Testis (tissue), 2 donors: ENCODE measurements at regions not wholly inside any gene's neighbourhood (a gene's known extent, or its start where the extent isn't known, plus 50 kb on each side); places are given as distances from the start of the nearest gene placed in this dataset.

Experiments used
- POLR2A ChIP-seq: fragments of 450-650 bp; IDR thresholded peaks from one replicate; pipeline ENCODE4 v1.6.1; 2017; ENCODE audit warnings: antibody characterized with exemption, mild to moderate bottlenecking, moderate library complexity
- TF ChIP-seq, protein P1 (sequence below), 3 experiments: fragments of 450-650 bp in 2 of 3; fragments of 200-600 bp in 1 of 3; sonication (generic) in 1 of 3; IDR thresholded peaks; one replicate each; pipeline ENCODE4 v1.5.1; 2016 to 2019; ENCODE audit warnings: antibody characterized with exemption in 3 of 3, mild to moderate bottlenecking in 2 of 3, moderate library complexity in 1 of 3

DNA sequence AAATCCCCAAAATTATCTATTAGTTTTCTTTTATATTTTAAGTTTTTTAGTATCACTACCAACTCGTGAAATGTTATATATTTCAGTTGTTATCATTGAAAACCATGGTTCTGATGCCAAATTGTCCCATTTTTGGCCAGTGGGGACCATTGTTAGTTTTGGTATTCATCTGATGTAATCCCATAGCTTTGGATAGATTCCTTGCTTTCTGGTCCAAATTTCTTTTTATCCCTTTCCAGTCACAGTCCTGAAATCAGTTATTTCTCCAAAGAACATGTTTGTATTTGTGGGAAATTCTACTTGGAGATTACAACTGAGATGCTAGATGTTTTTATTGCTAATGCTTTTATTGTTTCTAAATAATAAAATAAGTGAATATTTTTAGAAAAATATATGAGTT is 976.8 kb upstream of the CRIM1 start:
- TF ChIP-seq, protein P1, sequence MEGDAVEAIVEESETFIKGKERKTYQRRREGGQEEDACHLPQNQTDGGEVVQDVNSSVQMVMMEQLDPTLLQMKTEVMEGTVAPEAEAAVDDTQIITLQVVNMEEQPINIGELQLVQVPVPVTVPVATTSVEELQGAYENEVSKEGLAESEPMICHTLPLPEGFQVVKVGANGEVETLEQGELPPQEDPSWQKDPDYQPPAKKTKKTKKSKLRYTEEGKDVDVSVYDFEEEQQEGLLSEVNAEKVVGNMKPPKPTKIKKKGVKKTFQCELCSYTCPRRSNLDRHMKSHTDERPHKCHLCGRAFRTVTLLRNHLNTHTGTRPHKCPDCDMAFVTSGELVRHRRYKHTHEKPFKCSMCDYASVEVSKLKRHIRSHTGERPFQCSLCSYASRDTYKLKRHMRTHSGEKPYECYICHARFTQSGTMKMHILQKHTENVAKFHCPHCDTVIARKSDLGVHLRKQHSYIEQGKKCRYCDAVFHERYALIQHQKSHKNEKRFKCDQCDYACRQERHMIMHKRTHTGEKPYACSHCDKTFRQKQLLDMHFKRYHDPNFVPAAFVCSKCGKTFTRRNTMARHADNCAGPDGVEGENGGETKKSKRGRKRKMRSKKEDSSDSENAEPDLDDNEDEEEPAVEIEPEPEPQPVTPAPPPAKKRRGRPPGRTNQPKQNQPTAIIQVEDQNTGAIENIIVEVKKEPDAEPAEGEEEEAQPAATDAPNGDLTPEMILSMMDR (IDR thresholded peaks at IDR 0.05) = no peak
- TF ChIP-seq POLR2A = no peak
